Testis (tissue), 2 donors: ENCODE measurements at regions not wholly inside any gene's neighbourhood (a gene's known extent, or its start where the extent isn't known, plus 50 kb on each side); places are given as distances from the start of the nearest gene placed in this dataset.

Experiments
- DNase-seq: peaks from one replicate; pipeline ENCODE4 v3.0.0-alpha.2; 2019
- H3K27ac ChIP-seq, 2 donors: fragments of 200-600 bp; sonication (generic); one replicate each; pipeline ENCODE4 v1.5.1; 2019
- H3K27me3 ChIP-seq: fragments of 200-600 bp; sonication (generic); one replicate; pipeline ENCODE4 v1.5.1; 2019
- H3K36me3 ChIP-seq: fragments of 200-600 bp; sonication (generic); one replicate; pipeline ENCODE4 v1.5.1; 2017; ENCODE audit warnings: low read depth; ENCODE audit errors: missing control alignments
- H3K4me1 ChIP-seq: fragments of 200-600 bp; sonication (generic); one replicate; pipeline ENCODE4 v1.5.1; 2019
- H3K4me3 ChIP-seq, 2 donors: fragments of 200-600 bp; sonication (generic); one replicate each; pipeline ENCODE4 v1.5.1; 2017 to 2019
- H3K9me3 ChIP-seq: fragments of 200-600 bp; sonication (generic); one replicate; pipeline ENCODE4 v1.5.1; 2017
- CTCF ChIP-seq, 3 experiments: fragments of 450-650 bp in 2 of 3; fragments of 200-600 bp in 1 of 3; sonication (generic) in 1 of 3; IDR thresholded peaks; one replicate each; pipeline ENCODE4 v1.5.1; 2016 to 2019; ENCODE audit warnings: antibody characterized with exemption in 3 of 3, mild to moderate bottlenecking in 2 of 3, moderate library complexity in 1 of 3
- POLR2A ChIP-seq: fragments of 450-650 bp; IDR thresholded peaks from one replicate; pipeline ENCODE4 v1.6.1; 2017; ENCODE audit warnings: antibody characterized with exemption, mild to moderate bottlenecking, moderate library complexity
- WGBS, 2 donors: methylation state at CpG; one replicate each; pipeline ENCODE4 v1.1.5; 2018; 5-methylcytosine and 5-hydroxymethylcytosine counted together
- intact Hi-C: fragments of 100-400 bp; cut with DNase I; formaldehyde crosslinking; loops from one replicate; pipeline ENCODE4 v1.15.1; 2023; ENCODE audit warnings: low total_unique reads

GRCh38 chr4:151988591-151988990 lies 227.8 kb upstream of the GATB start:
- intact Hi-C loops: no loop called here
- Histone ChIP-seq H3K36me3 (no peaks in the 10 kb centered on the region), H3K27ac (no peak overlapping the region), H3K4me3 (no peak overlapping the region), H3K9me3 (no peaks in the 10 kb centered on the region), H3K27me3 (no peaks in the 10 kb centered on the region), H3K4me1 (peaks cover 4% of the 10 kb centered on the region)
- TF ChIP-seq CTCF (IDR thresholded peaks at IDR 0.05): no peak
- no peak for TF ChIP-seq POLR2A
- 86 to 90% methylated on average over 2 of the region's 2 CpGs for WGBS, 2 donors
- no peak for DNase-seq

- no peaks in the 10 kb centered on the region for H3K9me3 ChIP-seq
- H3K4me1 ChIP-seq: peaks cover 10% of the 10 kb centered on the region
- no peaks in the 10 kb centered on the region for H3K27me3 ChIP-seq
- WGBS, 2 donors: 89 to 94% methylated on average over 4 of the region's 4 CpGs
- H3K27ac ChIP-seq: no peak overlapping the region
- TF ChIP-seq POLR2A: no peak
- TF ChIP-seq CTCF (IDR thresholded peaks at IDR 0.05): no peak
- H3K36me3 ChIP-seq: no peaks in the 10 kb centered on the region
- H3K4me3 ChIP-seq: no peak overlapping the region
- intact Hi-C loops: no loop called here
- DNase-seq: no peak
These were observed 226.8 kb upstream of the GATB start for GRCh38 chr4:151987606-151988005.

GRCh38 chr4:151983854-151984253 lies 223.0 kb upstream of the GATB start:
- H3K9me3 ChIP-seq: no peaks in the 10 kb centered on the region
- peaks cover 10% of the 10 kb centered on the region for H3K4me1 ChIP-seq
- intact Hi-C loops: no loop called here
- DNase-seq: peak; percentile 21
- no peak overlapping the region for H3K4me3 ChIP-seq
- no peak overlapping the region for H3K27ac ChIP-seq
- 57 to 69% methylated on average over 3 of the region's 3 CpGs for WGBS, 2 donors
- no peaks in the 10 kb centered on the region for H3K27me3 ChIP-seq
- H3K36me3 ChIP-seq: no peaks in the 10 kb centered on the region
- TF ChIP-seq POLR2A (no peak), CTCF (IDR thresholded peaks at IDR 0.05) (no peak)

- Histone ChIP-seq H3K27ac (no peak overlapping the region), H3K36me3 (no peaks in the 10 kb centered on the region), H3K27me3 (no peaks in the 10 kb centered on the region), H3K9me3 (no peaks in the 10 kb centered on the region), H3K4me1 (peaks cover 10% of the 10 kb centered on the region), H3K4me3 (no peak overlapping the region)
- WGBS, 2 donors: 91 to 93% methylated on average over 4 of the region's 4 CpGs
- TF ChIP-seq POLR2A: no peak
- no peak for TF ChIP-seq CTCF (IDR thresholded peaks at IDR 0.05)
- no peak for DNase-seq
- intact Hi-C loops: no loop called here
These were observed 219.0 kb upstream of the GATB start for GRCh38 chr4:151979819-151980218.

- no peak for TF ChIP-seq POLR2A
- no peak for TF ChIP-seq CTCF (IDR thresholded peaks at IDR 0.05)
- Histone ChIP-seq H3K27ac (no peak overlapping the region), H3K27me3 (no peaks in the 10 kb centered on the region), H3K4me3 (no peak overlapping the region), H3K9me3 (no peaks in the 10 kb centered on the region), H3K36me3 (no peaks in the 10 kb centered on the region), H3K4me1 (no peaks in the 10 kb centered on the region)
- 80 to 86% methylated on average over 6 of the region's 6 CpGs for WGBS, 2 donors
- no peak for DNase-seq
- intact Hi-C loops: no loop called here
These were observed 207.8 kb upstream of the GATB start for GRCh38 chr4:151968643-151969042.
